Lower leg skin (tissue), 3 donors: ENCODE measurements at regions not wholly inside any gene's neighbourhood (a gene's known extent, or its start where the extent isn't known, plus 50 kb on each side); places are given as distances from the start of the nearest gene placed in this dataset.

Experiments
- CTCF ChIP-seq, 3 donors: fragments of 450-650 bp; IDR thresholded peaks; one replicate each; pipeline ENCODE4 v1.5.1; 2016; ENCODE audit warnings: antibody characterized with exemption in 3 of 3, mild to moderate bottlenecking in 3 of 3, moderate library complexity in 2 of 3
- POLR2A ChIP-seq, 2 donors: fragments of 450-650 bp; IDR thresholded peaks; one replicate each; pipeline ENCODE4 v1.6.1; 2016 to 2017; ENCODE audit warnings: antibody characterized with exemption in 2 of 2, mild to moderate bottlenecking in 1 of 2, moderate library complexity in 1 of 2

- TF ChIP-seq POLR2A (IDR thresholded peaks at IDR 0.05) (no peak), CTCF (IDR thresholded peaks at IDR 0.05) (no peak)
Measured at GRCh38 chr7:68756986-68757495, 841.2 kb upstream of the AUTS2 start.
